DOHH2 (cell line): ENCODE measurements at regions not wholly inside any gene's neighbourhood (a gene's known extent, or its start where the extent isn't known, plus 50 kb on each side); places are given as distances from the start of the nearest gene placed in this dataset.

Source experiments
- H3F3A ChIP-seq: fragments of 200-600 bp; sonication (generic), shearing (Covaris generic); 2 replicates; pipeline ENCODE4 v1.6.0; 2016; ENCODE audit warnings: antibody characterized with exemption, mild to moderate bottlenecking; ENCODE audit not compliant: control insufficient read depth, insufficient read depth
- H3K27ac ChIP-seq: fragments of 200-600 bp; sonication (generic); 2 replicates; pipeline ENCODE4 v1.5.1; 2014; ENCODE audit warnings: low read depth, mild to moderate bottlenecking, low read length, moderate library complexity
- H3K27me3 ChIP-seq: fragments of 200-600 bp; sonication (generic); 2 replicates; pipeline ENCODE4 v1.6.1; 2014; ENCODE audit warnings: mild to moderate bottlenecking, low read length, mixed read lengths; ENCODE audit not compliant: control insufficient read depth
- H3K36me3 ChIP-seq: fragments of 200-600 bp; sonication (generic); 2 replicates; pipeline ENCODE4 v1.6.1; 2014; ENCODE audit warnings: mild to moderate bottlenecking, low read length, moderate library complexity, mixed read lengths; ENCODE audit not compliant: control insufficient read depth
- H3K4me1 ChIP-seq: fragments of 200-600 bp; sonication (generic); 2 replicates; pipeline ENCODE4 v1.6.1; 2014; ENCODE audit warnings: mild to moderate bottlenecking, low read length, mixed read lengths; ENCODE audit not compliant: control insufficient read depth
- H3K4me2 ChIP-seq: fragments of 200-600 bp; sonication (generic); 2 replicates; pipeline ENCODE4 v1.6.0; 2014; ENCODE audit warnings: mild to moderate bottlenecking, low read length, moderate library complexity
- H3K4me3 ChIP-seq: fragments of 200-600 bp; sonication (generic); 2 replicates; pipeline ENCODE4 v1.5.1; 2014; ENCODE audit warnings: mild to moderate bottlenecking, low read length, mixed read lengths
- H3K79me2 ChIP-seq: fragments of 200-600 bp; sonication (generic); 2 replicates; pipeline ENCODE4 v1.6.1; 2014; ENCODE audit warnings: mild to moderate bottlenecking, low read length, mixed read lengths; ENCODE audit not compliant: control insufficient read depth
- H3K9me2 ChIP-seq: fragments of 200-600 bp; sonication (generic); replicated peaks from 2 replicates; pipeline ENCODE4 v1.6.1; 2014; ENCODE audit warnings: mild to moderate bottlenecking, low read length, mixed read lengths; ENCODE audit not compliant: control insufficient read depth
- H3K9me3 ChIP-seq: fragments of 200-600 bp; sonication (generic); 2 replicates; pipeline ENCODE4 v1.6.1; 2014; ENCODE audit warnings: antibody characterized with exemption, low read length, mixed read lengths; ENCODE audit not compliant: control insufficient read depth, insufficient read depth
- H4K20me1 ChIP-seq: fragments of 200-600 bp; sonication (generic); 2 replicates; pipeline ENCODE4 v1.6.0; 2014; ENCODE audit warnings: low read depth, mild to moderate bottlenecking, antibody characterized with exemption, low read length, moderate library complexity; ENCODE audit not compliant: control insufficient read depth, insufficient read depth
- CTCF ChIP-seq: fragments of 200-600 bp; sonication (generic); IDR thresholded peaks from one replicate; pipeline ENCODE4 v1.5.1; 2014; ENCODE audit warnings: antibody characterized with exemption, mild to moderate bottlenecking, low read depth, low read length; ENCODE audit not compliant: poor library complexity, severe bottlenecking
- EZH2phosphoT487 ChIP-seq: fragments of 200-600 bp; sonication (generic); IDR thresholded peaks from 2 replicates; pipeline ENCODE4 v1.6.1; 2017; ENCODE audit warnings: borderline replicate concordance, mild to moderate bottlenecking, antibody characterized with exemption, low read length, moderate library complexity, mixed read lengths

- TF ChIP-seq EZH2phosphoT487 (no peak), CTCF (no peak)
- Histone ChIP-seq H3K9me2 (no peaks in the 10 kb centered on the region), H3K36me3 (no peaks in the 10 kb centered on the region), H3K9me3 (no peaks in the 10 kb centered on the region), H3K79me2 (no peaks in the 10 kb centered on the region), H3K27ac (no peak overlapping the region), H3K4me3 (no peak overlapping the region), H3K27me3 (no peaks in the 10 kb centered on the region), H3F3A (no peaks in the 10 kb centered on the region), H4K20me1 (no peaks in the 10 kb centered on the region), H3K4me1 (no peaks in the 10 kb centered on the region), H3K4me2 (no peak overlapping the region)
These were observed 562.3 kb downstream of the CCSER2 start for GRCh38 chr10:84890706-84891105.

- Histone ChIP-seq H3K27me3 (no peaks in the 10 kb centered on the region), H3K9me3 (no peaks in the 10 kb centered on the region), H4K20me1 (no peaks in the 10 kb centered on the region), H3K4me2 (no peak overlapping the region), H3K36me3 (no peaks in the 10 kb centered on the region), H3K79me2 (no peaks in the 10 kb centered on the region), H3K27ac (no peak overlapping the region), H3K9me2 (no peaks in the 10 kb centered on the region), H3F3A (no peaks in the 10 kb centered on the region), H3K4me1 (no peaks in the 10 kb centered on the region), H3K4me3 (no peak overlapping the region)
- TF ChIP-seq CTCF (no peak), EZH2phosphoT487 (no peak)
These were observed 563.2 kb downstream of the CCSER2 start for GRCh38 chr10:84891631-84892030.

- Histone ChIP-seq H3K9me2 (no peaks in the 10 kb centered on the region), H3F3A (no peaks in the 10 kb centered on the region), H3K27ac (no peak overlapping the region), H3K4me1 (no peaks in the 10 kb centered on the region), H3K27me3 (no peaks in the 10 kb centered on the region), H3K4me2 (no peak overlapping the region), H3K79me2 (no peaks in the 10 kb centered on the region), H4K20me1 (no peaks in the 10 kb centered on the region), H3K9me3 (no peaks in the 10 kb centered on the region), H3K4me3 (no peak overlapping the region), H3K36me3 (no peaks in the 10 kb centered on the region)
- no peak for TF ChIP-seq EZH2phosphoT487
- TF ChIP-seq CTCF = no peak
These were observed 567.2 kb downstream of the CCSER2 start for GRCh38 chr10:84895541-84895940.

- H3K4me1 ChIP-seq = no peaks in the 10 kb centered on the region
- H3F3A ChIP-seq = no peaks in the 10 kb centered on the region
- H3K36me3 ChIP-seq = no peaks in the 10 kb centered on the region
- no peaks in the 10 kb centered on the region for H3K9me2 ChIP-seq
- TF ChIP-seq CTCF (no peak), EZH2phosphoT487 (no peak)
- H3K4me3 ChIP-seq = no peak overlapping the region
- H3K27me3 ChIP-seq = no peaks in the 10 kb centered on the region
- no peaks in the 10 kb centered on the region for H3K79me2 ChIP-seq
- no peaks in the 10 kb centered on the region for H4K20me1 ChIP-seq
- no peaks in the 10 kb centered on the region for H3K9me3 ChIP-seq
- H3K27ac ChIP-seq = no peak overlapping the region
- H3K4me2 ChIP-seq = no peak overlapping the region
These were observed 568.5 kb downstream of the CCSER2 start for GRCh38 chr10:84896909-84897308.
